ENCODE measurements at regions not wholly inside any gene's neighbourhood (a gene's known extent, or its start where the extent isn't known, plus 50 kb on each side); places are given as distances from the start of the nearest gene placed in this dataset.
"Not testable (repeated sequence)": the region's sequence is repeated elsewhere in the genome, so short reads cannot be mapped to it uniquely, and the experiment has no call there.

GRCh38 chr6:105519954-105520353 is 117.1 kb upstream of the PREP start:
- H3K4me3 ChIP-seq: no peak overlapping the region
- no peaks in the 10 kb centered on the region for H3K9me3 ChIP-seq
- no peaks in the 10 kb centered on the region for H3K36me3 ChIP-seq (ENCODE audit: insufficient read depth in 1 of 2, low read depth in 1 of 2)
- ATAC-seq (no peak), DNase-seq (no peak)
- no peak for TF ChIP-seq CTCF (IDR thresholded peaks at IDR 0.05)
- intact Hi-C loops (cut with DNase I): no loop called here
- H3K4me1 ChIP-seq: no peaks in the 10 kb centered on the region
- H3K27ac ChIP-seq: no peak overlapping the region
- H3K27me3 ChIP-seq (ENCODE audit: insufficient read depth in 3 of 3, low read length in 2 of 3): no peaks in the 10 kb centered on the region
- WGBS, 3 donors: 84 to 89% (median 85%) methylated on average over 3 of the region's 3 CpGs

- H3K27me3 ChIP-seq (ENCODE audit: insufficient read depth in 3 of 3, low read length in 2 of 3); H3K4me1 ChIP-seq; H3K27ac ChIP-seq; DNase-seq; H3K4me3 ChIP-seq; ATAC-seq; H3K36me3 ChIP-seq (ENCODE audit: insufficient read depth in 1 of 2, low read depth in 1 of 2); H3K9me3 ChIP-seq; intact Hi-C loops (cut with DNase I): not testable (repeated sequence)
- WGBS, 3 donors: 87 to 90% (median 87%) methylated on average over 4 of the region's 4 CpGs
Observed at GRCh38 chr6:105518993-105519392, 116.1 kb upstream of the PREP start.

GRCh38 chr6:105515054-105515453 is 112.2 kb upstream of the PREP start:
- H3K4me1 ChIP-seq: no peaks in the 10 kb centered on the region
- no peak for ATAC-seq
- 69 to 79% (median 74%) methylated on average over 6 of the region's 6 CpGs for WGBS, 3 donors

GRCh38 chr6:105514306-105514705 is 111.4 kb upstream of the PREP start:
- Histone ChIP-seq H3K4me1 (no peaks in the 10 kb centered on the region), H3K36me3 (ENCODE audit: insufficient read depth in 1 of 2, low read depth in 1 of 2) (no peaks in the 10 kb centered on the region), H3K9me3 (no peaks in the 10 kb centered on the region), H3K27me3 (ENCODE audit: insufficient read depth in 3 of 3, low read length in 2 of 3) (no peaks in the 10 kb centered on the region), H3K4me3 (no peak overlapping the region), H3K27ac (no peak overlapping the region)
- no peak for TF ChIP-seq CTCF (IDR thresholded peaks at IDR 0.05)
- ATAC-seq: peak in 1 of 4 donors; percentile 48
- no peak for DNase-seq
- WGBS, 3 donors: 31 to 36% (median 33%) methylated on average over 5 of the region's 5 CpGs
- intact Hi-C loops (cut with DNase I): no loop called here

More at GRCh38 chr6:105515054-105515453, 112.2 kb upstream of the PREP start:
- Histone ChIP-seq H3K27ac (no peak overlapping the region), H3K9me3 (no peaks in the 10 kb centered on the region), H3K36me3 (ENCODE audit: insufficient read depth in 1 of 2, low read depth in 1 of 2) (no peaks in the 10 kb centered on the region), H3K27me3 (ENCODE audit: insufficient read depth in 3 of 3, low read length in 2 of 3) (no peaks in the 10 kb centered on the region), H3K4me3 (no peak overlapping the region)
- intact Hi-C loops (cut with DNase I): no loop called here
- no peak for TF ChIP-seq CTCF (IDR thresholded peaks at IDR 0.05)
- no peak for DNase-seq

- no peaks in the 10 kb centered on the region for H3K36me3 ChIP-seq (ENCODE audit: insufficient read depth in 1 of 2, low read depth in 1 of 2)
- H3K9me3 ChIP-seq: no peaks in the 10 kb centered on the region
- DNase-seq: no peak
- 90 to 99% (median 95%) methylated on average over 2 of the region's 2 CpGs for WGBS, 3 donors
- no peak overlapping the region for H3K27ac ChIP-seq
- intact Hi-C loops (cut with DNase I): no loop called here
- H3K27me3 ChIP-seq (ENCODE audit: insufficient read depth in 3 of 3, low read length in 2 of 3): no peaks in the 10 kb centered on the region
- H3K4me1 ChIP-seq: no peaks in the 10 kb centered on the region
- TF ChIP-seq CTCF (IDR thresholded peaks at IDR 0.05): no peak
- no peak for ATAC-seq
- H3K4me3 ChIP-seq: no peak overlapping the region
Observed at GRCh38 chr6:105511639-105512038, 108.8 kb upstream of the PREP start.

Measured in psoas muscle (tissue), 7 donors.